Stimulated activated CD4-positive, alpha-beta T cell treated with anti-CD3 and anti-CD28 coated beads, TNF-alpha, amount 100 ng/mL, for 48 hours (primary cell): ENCODE measurements at regions not wholly inside any gene's neighbourhood (a gene's known extent, or its start where the extent isn't known, plus 50 kb on each side); places are given as distances from the start of the nearest gene placed in this dataset.
A peak's percentile ranks its signal among the peaks of the same experiment; 100 is the strongest.
"Not testable (repeated sequence)": the region's sequence is repeated elsewhere in the genome, so short reads cannot be mapped to it uniquely, and the experiment has no call there.

Experiments
- DNase-seq, 3 donors: peaks; one replicate each; pipeline ENCODE4 v3.0.0-alpha.2; 2020; ENCODE audit warnings: low read depth in 3 of 3

DNA sequence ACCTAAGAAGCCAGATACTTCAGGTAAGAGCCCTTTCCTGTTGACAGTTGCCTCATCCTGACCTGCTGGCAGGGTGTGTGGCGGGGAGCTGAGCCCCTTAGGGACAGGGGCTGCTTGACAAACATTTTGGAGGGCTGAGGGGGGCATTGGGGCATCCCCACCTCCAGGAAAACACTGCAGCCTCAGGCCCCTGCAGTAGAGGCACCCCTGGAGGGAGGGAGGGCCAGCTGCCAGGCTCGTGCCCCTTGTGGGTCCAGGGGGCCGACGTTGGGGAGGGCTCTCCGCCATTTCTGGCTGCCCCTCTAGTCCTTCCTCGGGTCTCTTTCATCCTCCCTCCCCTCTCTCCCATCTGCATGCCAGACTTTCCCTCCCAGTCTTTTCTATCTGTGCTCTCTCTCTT lies 177.3 kb downstream of the RPS24 start:
- no peak for DNase-seq

DNA sequence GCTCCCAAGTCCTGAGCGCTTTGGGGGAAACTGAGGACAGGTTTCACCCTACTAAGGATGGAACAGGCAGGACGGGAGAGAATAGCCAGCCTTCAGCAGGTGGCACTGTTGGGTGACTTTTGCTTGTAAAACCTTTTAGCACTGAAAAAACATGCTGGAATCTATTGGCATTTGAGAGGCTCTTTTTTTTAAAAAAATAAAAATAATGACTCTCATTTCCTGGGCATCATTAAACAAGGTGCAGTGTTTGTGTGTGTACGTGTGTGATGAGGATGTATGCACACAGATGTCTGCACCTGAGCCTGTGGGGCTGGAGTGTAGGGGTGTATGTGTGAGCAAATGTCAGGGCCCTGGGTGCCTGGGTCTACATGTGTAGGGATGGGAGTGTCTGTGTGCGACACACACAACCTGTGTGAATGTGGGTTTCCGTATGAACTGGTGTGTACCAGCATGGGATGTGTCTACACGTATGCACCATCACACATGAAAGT lies 177.9 kb downstream of the RPS24 start:
- no peak for DNase-seq

DNA sequence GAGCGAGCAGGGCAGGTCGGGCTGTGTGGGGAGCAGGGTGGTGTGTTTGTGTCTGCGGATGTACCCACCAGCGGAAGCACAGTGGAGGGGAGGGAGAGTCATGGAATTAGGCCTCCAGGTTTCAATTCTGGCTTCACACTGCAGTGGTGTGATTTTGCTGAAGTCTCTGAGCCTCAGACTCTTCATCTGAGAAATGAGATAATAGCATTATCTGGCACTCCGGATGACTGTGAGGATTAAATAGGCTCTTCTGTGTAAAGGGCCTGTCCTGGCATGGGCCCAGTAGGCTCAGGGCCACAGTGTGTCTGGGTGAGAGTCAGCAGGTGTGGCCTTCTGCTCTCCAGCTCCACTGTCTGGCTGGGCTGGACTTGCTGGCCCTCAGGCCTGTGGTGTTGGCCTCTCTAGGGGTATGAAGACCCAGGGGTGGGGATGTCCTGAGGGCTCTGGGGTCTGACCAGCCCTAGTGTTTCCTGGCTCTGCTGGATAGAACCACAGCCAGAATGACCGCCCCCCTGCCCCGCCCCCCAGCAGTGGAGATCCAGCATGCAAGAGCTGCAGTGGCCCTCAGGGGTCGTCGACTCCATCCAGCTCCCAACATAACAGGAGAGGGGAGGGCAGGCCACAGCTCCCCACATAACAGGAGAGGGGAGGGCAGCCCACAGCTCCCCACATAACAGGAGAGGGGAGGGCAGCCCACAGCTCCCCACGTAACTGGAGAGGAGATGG lies 178.6 kb downstream of the RPS24 start:
- no peak for DNase-seq

GRCh38 chr10:78212786-78213175 lies 179.1 kb downstream of the RPS24 start:
- DNase-seq: no peak

- no peak for DNase-seq
Measured at GRCh38 chr10:78214955-78215354, 181.3 kb downstream of the RPS24 start.

- peak in 1 of 3 donors; percentile 3 for DNase-seq
Measured at GRCh38 chr10:78215645-78216044, 182.0 kb downstream of the RPS24 start.

- no peak for DNase-seq
Measured at GRCh38 chr10:78217336-78217735, 183.7 kb downstream of the RPS24 start.

DNA sequence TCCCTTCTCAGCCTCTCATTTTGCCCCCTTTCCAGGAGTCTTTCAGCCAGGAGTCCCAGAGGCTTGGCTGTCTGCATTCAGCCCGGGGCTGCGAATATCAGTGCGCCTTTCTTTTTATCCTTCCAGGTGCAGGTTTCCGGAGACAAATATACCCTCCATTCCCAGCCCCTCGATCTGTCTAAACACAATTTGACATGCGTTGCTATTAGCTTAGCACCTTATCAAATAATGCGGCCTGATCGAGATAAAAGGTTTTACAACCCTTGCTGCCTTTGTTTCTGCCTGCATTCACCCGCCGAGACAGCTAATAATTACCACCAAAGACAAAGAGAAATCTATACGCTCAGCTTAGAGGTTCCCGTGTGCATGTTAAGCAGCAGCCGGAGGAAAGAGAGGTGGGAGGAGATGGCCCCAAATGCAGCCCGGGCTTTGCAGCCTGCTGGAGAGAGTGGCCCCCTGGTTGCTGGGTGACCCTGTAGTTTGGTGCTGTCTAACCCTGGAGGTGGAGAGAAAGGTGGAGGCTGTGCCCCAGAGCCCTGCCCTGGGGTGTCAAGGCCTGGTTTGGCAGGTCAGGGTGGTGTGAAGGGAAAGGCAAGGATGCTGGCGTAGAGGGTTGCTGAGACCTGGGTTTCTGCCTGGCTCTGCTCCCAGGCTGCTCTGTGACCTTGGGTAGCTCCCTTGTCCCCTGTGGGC lies 185.3 kb downstream of the RPS24 start:
- no peak for DNase-seq

GRCh38 chr10:78219568-78219967 lies 185.9 kb downstream of the RPS24 start:
- not testable (repeated sequence) for DNase-seq

DNA sequence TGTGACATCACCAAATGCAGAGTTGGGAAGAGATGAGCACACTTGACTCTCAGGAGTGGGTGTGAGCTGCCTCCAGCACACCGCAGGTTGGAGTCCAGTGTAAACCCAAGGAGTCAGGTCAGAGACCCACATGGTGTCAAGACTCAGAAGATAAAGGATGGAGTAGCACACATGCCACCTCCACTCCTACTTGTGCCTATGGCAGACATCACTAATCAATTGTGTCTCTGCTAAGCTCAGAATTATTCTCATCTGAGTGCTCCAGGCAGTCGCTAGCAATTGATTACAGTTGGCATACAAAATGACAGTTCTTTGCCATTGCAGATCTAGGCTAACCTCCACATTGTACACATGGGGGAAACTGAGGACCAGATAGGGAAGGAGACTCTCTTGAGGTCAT lies 187.1 kb downstream of the RPS24 start:
- DNase-seq: no peak

GRCh38 chr10:78222096-78222790 lies 188.6 kb downstream of the RPS24 start:
- DNase-seq: no peak

- DNase-seq: no peak
Measured at GRCh38 chr10:78223088-78223487, 189.4 kb downstream of the RPS24 start.

DNA sequence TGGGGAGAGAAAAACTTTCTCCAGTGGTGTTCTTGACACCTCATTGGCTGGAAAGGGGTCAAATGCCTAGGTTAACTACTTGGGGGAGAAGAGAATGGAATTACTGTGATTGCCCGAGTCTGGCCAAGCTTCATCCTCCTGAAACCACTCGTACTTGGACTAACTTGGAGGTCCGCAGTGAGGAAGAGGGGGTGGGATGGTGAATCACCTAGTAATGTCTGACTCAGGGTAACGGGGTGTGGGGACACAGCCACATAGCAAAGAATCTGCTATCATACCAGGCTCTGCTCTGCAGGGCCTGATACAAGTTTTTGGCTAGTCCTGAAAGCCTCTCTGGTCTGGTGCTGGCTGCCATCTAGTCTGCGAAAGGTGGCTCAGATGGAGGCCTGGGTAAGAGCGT lies 190.9 kb downstream of the RPS24 start:
- no peak for DNase-seq

- DNase-seq: no peak
Measured at GRCh38 chr10:78225594-78225993, 191.9 kb downstream of the RPS24 start.

- no peak for DNase-seq
Measured at GRCh38 chr10:78229489-78229888, 195.8 kb downstream of the RPS24 start.

- DNase-seq: no peak
Measured at GRCh38 chr10:78229950-78230675, 196.4 kb downstream of the RPS24 start.

GRCh38 chr10:78231327-78231726 lies 197.7 kb downstream of the RPS24 start:
- DNase-seq: no peak

DNA sequence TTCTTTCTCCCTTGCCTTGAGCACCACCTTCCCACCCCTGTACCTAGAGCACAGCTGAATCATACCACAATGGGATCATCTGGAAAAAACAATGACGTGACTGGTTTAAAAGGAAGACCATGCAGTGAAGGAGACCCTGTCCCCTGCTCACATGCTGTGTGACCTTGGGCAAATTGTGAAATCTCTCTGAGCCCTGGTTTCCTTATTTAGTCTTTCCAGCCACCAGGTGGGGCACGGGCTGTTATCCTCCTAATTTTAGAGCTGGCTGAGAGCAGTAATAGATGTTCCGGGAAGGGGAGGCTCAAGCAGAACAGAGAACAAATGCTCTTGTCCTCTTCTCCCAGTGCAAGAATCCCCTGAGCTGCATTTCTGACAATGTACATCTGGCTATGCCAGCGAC lies 198.3 kb downstream of the RPS24 start:
- no peak for DNase-seq

DNA sequence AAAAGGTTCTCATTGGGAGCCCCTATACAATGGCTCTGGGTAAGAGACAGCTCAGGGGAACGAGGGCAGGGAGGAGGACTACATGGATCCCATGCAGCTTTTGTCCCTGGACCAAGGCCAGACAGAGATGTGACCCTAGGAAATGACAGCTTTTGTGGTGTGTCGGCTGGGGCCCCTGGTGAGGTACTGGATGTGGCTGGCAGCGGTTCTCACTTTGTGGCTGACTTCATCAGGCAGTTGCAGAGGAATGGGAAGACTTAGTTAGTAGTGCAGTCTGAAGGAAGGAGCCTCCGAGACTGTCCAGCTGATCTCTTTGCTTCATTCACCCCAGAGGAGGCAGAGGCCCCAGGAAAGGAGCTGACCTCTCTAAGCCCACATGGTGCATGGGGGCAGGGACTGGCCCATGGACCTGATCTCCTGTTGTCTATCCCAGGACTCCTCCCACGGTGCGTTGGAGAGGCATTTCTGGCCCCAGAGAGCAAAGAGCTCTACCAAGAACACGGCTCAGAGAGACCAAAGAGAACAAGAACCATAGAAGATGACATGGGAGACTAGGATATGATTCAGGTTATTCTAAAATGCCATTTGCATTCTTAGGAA lies 202.9 kb downstream of the RPS24 start:
- no peak for DNase-seq

DNA sequence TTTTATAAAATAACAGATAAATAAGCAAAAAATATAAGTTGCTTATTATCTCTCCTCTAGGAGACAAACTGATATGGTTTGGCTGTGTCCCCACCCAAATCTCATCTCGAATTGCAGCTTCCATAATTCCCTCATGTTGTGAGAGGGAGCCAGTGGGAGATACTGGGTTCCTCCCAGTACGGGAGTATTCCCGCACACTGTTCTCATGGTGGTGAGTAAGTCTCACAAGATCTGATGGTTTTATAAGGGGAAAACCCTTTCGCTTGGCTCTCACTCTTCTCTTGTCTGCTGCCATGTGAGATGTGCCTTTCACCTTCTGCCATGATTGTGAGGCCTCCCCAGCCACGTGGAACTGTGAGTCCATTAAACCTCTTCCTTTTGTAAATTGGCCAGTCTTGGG lies 204.3 kb downstream of the RPS24 start:
- DNase-seq: not testable (repeated sequence)

DNA sequence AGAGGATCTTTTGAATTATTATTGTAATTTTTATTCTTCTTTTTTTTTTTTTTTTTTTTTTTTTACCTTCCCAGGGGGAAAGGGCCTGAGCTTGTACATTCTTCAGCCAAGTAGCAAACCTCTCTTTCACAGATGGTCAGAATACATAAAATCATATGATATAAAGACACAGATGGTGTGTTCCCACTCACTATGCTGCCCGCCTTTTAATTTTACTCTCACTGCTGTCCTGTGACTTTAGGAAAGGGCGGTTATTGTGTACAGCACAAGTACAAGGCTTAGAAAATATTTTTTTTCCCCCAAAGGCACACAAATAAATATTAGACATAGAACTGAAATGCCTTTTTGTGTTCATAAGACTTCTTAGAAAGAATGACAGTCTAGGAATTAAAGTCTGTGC lies 213.6 kb downstream of the RPS24 start:
- DNase-seq: no peak

DNA sequence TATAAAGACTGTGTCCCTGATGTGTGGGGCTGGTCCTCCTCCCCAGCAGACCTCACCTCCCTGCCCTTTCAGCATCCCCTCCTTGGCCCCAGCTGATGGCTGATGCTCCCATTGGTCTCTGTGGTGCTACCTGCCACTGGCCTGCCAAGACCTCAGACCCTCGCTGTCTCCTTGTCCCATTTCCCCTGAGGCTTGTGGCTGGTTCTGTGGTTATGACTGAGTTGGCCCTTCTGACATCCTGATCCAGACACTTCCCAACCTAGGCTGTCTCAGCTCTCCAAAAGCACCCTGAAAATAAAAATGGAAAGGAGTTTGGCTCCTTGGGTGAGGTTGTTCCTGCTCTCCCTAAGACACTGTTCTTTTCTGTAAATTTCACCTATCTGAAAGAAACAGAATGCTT lies 214.2 kb downstream of the RPS24 start:
- DNase-seq: no peak
